ENCODE measurements at regions not wholly inside any gene's neighbourhood (a gene's known extent, or its start where the extent isn't known, plus 50 kb on each side); places are given as distances from the start of the nearest gene placed in this dataset.
"Not testable (repeated sequence)": the region's sequence is repeated elsewhere in the genome, so short reads cannot be mapped to it uniquely, and the experiment has no call there.

DNA sequence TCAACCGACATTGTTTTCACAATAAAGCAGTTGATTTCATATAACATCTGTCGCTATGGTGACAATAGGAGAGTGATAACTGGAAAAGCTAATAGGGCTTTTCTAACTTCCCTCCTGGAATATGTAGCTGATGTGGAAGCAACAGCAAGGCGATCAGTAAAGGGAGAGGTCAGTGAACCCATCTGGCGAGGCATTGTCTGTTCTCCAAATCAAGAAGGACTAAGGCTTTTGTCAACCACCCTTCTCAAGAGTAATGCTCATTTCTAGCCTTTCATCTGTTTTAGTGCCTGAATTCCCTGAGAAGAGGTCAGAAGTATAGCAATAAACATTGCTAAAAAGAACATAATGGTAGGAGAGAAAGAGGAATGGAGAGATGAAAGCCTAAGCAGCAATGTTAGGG lies 201.3 kb downstream of the AKAP7 start:
- no peak for DNase-seq (ENCODE audit: low read depth)

GRCh38 chr6:131346896-131347295 lies 211.6 kb downstream of the AKAP7 start:
- DNase-seq (ENCODE audit: low read depth) = not testable (repeated sequence)

DNA sequence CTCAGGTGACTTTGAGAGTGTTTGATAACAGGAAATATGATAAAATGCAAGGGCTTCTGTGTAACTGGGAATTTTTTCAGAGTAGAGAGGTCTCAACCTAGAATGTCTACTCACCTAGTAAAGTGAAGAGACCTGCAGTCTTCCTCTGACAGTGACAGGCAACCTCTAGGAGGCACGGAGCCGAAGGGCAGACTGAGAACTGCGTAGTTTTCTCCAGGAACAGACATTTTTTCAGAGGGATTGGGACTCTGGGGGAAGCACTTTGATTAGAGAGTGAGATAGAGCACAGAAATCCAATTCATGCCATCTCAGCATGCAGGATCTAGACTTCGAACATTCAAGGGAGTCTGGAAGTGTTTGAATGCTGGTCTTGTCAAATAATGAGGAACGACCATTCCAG lies 213.3 kb downstream of the AKAP7 start:
- no peak for DNase-seq (ENCODE audit: low read depth)

DNA sequence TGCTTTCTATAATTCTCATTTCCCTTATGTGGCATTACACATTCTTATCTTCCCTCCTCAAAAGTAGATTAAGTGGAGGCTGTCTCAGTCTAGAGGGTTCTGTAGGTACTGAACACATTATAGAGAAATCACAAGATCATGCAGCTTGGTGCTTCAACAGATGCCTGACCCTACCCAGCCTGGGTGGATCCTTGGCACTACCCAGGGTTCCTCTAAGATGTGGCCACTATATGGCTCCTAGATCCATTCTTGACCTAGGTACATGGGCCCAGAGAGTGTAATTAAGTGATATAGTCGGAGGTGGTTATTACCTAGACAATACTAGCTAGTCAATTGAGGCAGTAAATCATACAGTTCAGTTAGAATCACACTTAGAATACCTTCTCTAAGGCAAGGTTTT lies 213.9 kb downstream of the AKAP7 start:
- DNase-seq (ENCODE audit: low read depth) = no peak

DNA sequence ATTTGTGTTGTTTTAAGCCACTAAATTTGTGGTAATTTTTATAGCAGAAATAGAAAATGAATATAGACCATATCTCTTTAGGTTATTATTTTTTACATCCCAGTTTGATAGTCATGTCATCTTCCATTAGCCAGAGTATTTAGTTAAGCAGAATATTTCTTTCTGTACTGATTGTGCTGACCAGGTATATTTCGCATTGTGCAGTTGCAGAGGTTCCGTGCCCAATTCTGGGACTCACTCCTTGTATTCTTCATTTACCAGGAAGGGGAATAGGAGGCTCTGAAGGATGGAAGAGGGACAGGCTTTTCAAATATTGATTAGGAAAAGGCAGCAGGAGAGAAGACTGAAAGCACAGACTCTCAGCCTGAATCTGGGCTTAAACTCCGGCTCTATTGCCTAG lies 217.8 kb downstream of the AKAP7 start:
- DNase-seq (ENCODE audit: low read depth) = no peak

- DNase-seq (ENCODE audit: low read depth) = peak; percentile 10
These were observed 218.6 kb downstream of the AKAP7 start for GRCh38 chr6:131353876-131354275.

- DNase-seq (ENCODE audit: low read depth) = no peak
These were observed 218.7 kb upstream of the ARG1 start for GRCh38 chr6:131354356-131354755.

- no peak for DNase-seq (ENCODE audit: low read depth)
These were observed 216.9 kb upstream of the ARG1 start for GRCh38 chr6:131356161-131356560.

GRCh38 chr6:131357501-131357900 lies 215.5 kb upstream of the ARG1 start:
- no peak for DNase-seq (ENCODE audit: low read depth)

DNA sequence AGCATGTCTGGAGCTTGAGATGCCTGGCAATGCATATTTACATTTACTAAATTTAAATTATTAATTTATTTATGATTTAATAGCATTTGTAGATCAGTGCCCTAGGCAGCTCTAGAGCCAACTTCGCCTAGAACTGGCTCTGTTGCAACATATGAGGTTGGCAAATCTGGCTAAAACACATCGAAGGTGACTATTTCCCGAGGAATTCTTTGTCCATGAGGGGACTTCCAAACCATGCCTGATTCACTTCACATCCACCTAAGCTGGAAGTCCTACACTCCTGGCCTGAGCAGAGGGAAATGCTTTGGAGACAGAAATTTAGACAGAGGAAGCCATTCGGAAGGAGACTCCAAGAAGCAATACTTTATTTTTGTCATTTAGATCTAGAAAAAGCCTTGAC lies 211.0 kb upstream of the ARG1 start:
- DNase-seq (ENCODE audit: low read depth) = peak; percentile 51

DNA sequence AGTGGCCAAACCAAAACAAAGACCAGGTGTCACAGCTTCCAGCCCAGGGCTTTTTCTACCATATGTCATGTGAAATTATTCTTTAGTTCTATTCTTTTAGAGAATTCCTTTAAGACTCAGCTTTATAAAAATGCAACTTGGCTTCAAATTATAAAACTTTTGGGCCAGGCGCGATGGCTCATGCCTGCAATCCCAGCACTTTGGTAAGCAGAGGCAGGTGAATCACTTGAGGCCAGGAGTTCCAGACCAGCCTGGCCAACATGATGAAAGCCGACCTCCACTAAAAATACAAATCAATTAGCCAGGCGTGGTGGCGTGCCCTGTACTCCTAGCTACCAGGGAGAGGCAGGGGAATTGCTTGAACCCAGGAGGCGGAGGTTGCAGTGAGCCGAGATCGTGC lies 210.3 kb upstream of the ARG1 start:
- no peak for DNase-seq (ENCODE audit: low read depth)

GRCh38 chr6:131363947-131364834 lies 208.8 kb upstream of the ARG1 start:
- DNase-seq (ENCODE audit: low read depth) = no peak

- no peak for DNase-seq (ENCODE audit: low read depth)
These were observed 206.8 kb upstream of the ARG1 start for GRCh38 chr6:131366223-131366622.

DNA sequence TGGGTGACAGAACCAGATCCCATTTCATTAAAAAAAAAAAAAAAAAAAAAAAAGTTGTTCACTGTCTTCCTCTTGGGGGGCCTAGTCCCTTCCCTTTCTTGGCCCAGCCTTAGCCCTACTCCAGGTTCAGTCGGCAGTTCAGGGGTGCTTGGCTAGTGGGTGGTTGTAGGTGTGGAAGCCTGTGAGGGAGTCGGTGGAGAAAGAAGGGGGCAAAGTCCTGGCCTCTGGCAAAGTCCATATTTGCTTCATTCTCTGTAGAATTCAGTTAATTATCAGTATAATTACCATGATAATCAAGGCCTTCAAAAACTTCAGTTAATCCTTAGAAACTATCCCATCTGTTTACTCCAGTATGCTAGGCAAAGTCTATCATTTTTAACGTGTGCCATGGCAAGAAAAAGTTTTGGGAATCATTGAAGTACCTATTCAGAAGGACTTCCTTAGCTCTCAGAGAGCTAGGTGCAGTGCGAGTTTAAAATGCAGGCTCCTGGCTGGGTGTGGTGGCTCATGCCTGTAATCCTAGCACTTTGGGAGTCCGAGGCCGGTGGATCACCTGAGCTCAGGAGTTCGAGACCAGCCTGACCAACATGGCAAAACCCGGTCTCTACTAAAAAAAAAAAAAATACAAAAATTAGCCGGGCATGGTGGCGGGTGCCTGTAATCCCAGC lies 205.7 kb upstream of the ARG1 start:
- no peak for DNase-seq (ENCODE audit: low read depth)

DNA sequence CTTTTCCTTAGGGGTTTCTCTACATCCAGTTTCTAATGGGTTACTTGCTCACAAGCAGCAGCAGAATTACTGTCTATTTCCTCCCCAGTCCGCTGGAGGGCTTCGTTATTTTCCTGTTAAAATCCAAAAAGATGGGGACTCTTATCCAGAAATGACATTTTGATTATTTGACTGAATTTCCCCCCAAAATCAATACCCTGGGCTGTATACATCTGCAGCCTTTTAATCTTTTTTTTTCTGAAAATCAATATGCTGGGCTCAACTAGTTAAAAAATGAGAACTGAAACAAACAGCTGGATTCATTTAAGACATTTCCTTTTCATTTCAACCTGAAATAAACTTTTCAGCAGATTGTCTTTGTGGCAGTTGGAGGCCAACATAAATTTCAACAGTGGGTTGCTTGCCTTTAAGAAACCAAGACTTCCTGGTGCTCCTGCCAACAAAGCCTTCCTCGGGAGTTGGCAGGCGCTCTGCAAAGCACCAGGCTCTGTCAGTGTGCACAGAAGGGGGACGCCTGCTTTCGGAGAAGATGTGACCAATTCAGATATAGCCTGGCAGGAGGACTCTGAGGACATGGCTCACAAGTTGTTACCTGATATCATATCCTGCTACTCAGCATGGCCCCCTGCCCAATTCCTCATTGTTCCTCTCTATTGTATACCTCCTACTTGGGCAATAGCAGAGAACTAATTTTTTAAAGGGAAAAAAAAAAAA lies 204.7 kb upstream of the ARG1 start:
- no peak for DNase-seq (ENCODE audit: low read depth)

- peak; percentile 19 for DNase-seq (ENCODE audit: low read depth)
These were observed 200.5 kb upstream of the ARG1 start for GRCh38 chr6:131372535-131372934.

DNA sequence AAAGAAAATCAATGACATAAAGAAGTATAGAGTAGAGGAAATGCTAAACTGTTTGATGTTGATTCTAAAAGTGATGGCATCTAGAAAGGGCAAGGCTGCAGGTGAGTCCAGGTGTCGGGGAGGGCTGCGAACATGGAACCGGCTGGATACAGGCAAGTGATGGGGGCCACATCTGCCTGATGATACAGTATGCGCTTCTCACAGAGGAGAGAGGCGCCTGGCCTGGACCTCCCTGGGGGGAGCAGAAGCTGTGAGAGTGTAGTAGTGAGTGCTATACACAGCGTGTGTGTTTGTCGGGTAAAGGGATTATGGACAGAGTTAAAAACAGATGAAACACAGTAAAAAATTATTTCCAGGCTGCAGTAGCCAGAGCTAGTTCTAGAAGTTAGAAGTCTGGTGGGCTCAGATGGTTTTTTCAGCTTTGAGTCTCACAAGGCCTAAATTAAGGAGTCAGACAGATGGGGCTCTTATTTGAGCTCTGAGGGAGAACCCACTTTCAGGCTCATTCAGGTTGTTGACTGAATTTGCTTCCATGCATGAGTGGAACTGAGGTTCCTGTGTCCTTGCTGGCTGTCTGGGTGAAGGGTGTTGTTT lies 195.8 kb upstream of the ARG1 start:
- no peak for DNase-seq (ENCODE audit: low read depth)

GRCh38 chr6:131378874-131379273 lies 194.2 kb upstream of the ARG1 start:
- no peak for DNase-seq (ENCODE audit: low read depth)

GRCh38 chr6:131379948-131380347 lies 193.1 kb upstream of the ARG1 start:
- DNase-seq (ENCODE audit: low read depth) = peak; percentile 60

- no peak for DNase-seq (ENCODE audit: low read depth)
These were observed 191.8 kb upstream of the ARG1 start for GRCh38 chr6:131381052-131381708.

- no peak for DNase-seq (ENCODE audit: low read depth)
These were observed 191.3 kb upstream of the ARG1 start for GRCh38 chr6:131381709-131382093.

DNA sequence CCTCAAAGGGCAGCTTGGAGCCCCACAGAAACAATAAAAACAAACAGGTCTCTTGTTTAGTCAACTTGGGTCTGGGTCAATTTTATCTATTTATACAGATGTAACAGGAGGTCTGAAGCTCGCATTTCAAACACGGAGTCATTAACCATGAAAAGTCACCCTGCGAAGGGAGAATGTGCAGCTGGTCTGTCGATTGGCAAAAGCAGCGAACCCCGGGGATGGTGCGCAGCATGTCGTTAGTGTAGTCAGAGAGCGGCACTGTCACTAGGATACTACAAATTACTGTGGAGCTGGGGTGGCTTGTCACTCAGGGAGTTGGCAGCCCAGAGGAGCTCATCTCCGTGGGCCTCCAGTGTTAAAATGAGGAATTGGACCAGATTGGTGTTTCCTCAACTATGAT lies 190.4 kb upstream of the ARG1 start:
- no peak for DNase-seq (ENCODE audit: low read depth)
